GM18498 (cell line): ENCODE measurements at regions not wholly inside any gene's neighbourhood (a gene's known extent, or its start where the extent isn't known, plus 50 kb on each side); places are given as distances from the start of the nearest gene placed in this dataset.

Source experiments
- ATAC-seq: cut with Tn5 transposase; IDR thresholded peaks from one replicate; pipeline ENCODE4 v1.9.1; 2021; ENCODE audit warnings: mild to moderate bottlenecking, moderate library complexity; ENCODE audit not compliant: unreplicated experiment

DNA sequence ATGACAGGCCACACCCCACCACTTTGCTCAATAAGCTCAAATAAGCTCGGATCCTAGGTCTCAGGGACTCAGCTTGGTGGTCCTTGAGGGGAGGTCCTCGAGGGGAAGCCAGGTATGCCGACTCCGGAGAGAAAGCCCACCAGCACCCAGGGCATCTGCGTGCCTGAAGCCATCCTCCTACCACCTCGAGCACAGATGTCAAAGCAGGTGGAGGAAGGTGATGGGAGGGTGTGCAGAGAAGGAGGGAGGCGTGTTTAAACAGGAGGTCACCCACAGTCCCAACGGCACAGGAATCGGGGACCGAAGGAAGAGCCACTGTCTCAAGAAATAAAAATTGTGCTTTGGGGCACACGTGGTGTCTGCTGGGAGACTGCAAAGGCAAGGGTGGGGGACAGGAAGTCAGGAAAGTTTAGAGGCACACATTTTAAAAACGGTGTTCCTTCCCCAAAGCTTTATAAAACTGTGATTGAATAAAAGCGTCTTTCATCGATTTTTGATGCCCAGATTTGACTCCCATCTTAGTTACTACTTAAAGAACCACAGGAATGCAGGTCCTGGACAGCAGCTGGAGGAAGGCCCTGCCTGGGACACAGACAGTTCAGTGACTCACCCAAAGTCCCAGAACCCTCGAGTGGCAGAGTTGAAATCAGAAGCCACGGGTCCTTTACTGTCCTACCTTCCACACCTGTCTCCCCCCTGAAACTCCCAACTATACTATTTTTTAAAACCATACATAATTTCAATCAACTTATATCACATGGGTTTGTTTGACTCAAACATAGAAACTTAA, 221.0 kb upstream of the PDE10A start:
- ATAC-seq = no peak

DNA sequence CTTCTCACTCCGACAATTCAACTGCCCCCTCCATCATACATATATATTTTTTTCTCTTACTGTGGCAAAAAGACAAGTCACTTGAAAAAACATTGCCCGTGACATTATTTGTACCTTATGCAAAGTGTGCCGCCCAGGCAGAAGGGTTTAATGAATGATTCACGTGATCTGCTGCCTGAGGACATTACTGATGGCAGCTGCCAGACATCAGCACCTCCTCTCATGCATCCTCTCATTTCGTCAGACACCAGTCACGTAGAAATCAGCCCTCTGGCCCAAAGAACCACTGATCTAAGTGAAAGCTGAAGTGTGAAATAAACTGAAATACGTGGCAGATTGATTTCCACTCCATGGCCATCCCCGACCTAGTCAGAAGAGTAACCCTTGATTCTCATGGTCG, 218.8 kb upstream of the PDE10A start:
- ATAC-seq = no peak

DNA sequence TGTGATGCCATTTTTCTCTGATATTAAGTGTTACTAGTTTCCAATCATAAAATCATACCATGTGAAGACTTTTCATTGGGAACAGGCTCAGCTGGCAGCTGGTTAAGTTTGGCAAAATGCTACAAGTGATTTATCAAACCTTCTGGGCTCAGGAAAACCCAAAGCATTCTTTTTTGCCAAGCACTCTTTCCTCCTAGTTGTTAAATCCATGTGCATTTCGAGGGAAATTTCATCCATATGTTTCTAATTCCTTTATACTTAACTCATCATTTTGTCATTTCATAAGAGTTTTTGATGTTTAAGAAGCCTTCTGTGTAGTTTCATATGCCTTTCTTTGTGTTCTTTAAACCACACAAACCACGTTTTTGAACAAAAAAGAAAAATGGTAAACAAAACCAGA, 217.6 kb upstream of the PDE10A start:
- ATAC-seq = no peak

DNA sequence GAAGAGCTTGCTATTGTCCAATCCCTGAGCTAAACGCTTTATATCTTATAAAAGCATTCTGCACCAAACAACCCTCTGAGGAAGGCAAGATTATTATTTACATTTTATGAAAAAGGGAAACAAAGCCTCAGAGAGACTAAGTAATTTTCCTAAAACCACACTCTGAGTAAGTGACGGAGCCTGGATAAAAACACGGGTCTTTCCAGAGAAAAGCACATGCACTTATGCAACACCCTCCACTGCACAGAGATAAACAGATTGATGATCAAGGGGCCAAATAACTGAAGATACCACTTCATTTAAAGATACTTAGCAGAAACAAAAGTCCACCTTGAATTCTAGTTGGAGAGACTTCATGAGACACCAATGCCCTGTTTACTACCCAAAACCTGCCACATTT, 214.7 kb upstream of the PDE10A start:
- ATAC-seq = no peak

GRCh38 chr6:165877192-165877591, 214.2 kb upstream of the PDE10A start:
- no peak for ATAC-seq

DNA sequence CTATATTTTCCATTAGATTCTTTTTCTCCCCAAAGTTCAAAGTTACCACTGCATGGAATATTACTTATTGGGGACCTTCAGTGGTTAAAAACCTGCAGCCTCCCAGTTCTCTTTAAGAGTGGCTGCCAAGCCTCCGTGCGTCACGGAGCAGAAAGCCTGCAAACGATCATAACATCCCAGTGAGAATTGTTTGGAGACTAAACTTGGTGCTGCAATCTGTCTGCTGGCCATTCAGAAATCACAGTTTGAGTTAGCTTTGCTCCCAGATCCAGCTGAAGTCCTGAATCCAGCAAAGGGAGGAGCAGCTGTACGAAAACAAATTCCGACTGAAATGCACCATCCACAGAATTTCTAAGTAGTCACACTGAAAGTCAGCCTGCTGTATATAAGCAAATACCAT, 213.5 kb upstream of the PDE10A start:
- no peak for ATAC-seq

GRCh38 chr6:165875946-165876345, 212.9 kb upstream of the PDE10A start:
- ATAC-seq = no peak

DNA sequence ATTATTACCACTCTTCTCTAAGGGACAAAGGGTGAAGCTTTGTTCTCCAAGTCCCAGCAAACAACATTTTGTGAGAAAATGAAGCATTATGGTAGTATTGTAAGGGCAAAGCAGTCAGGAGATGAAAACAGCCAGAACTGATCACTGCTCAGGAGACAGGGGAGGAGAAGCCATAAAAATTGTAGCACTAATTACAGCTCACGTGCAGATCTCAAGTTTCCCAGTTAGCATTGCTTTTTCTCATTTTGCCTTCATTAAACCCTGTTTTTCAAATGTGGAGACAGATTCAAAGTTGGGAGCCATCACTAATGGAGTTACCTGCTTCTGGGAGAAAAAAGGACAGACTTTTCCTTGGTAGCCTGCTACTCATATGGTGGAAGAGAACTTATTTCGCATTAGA, 210.9 kb upstream of the PDE10A start:
- ATAC-seq = no peak

DNA sequence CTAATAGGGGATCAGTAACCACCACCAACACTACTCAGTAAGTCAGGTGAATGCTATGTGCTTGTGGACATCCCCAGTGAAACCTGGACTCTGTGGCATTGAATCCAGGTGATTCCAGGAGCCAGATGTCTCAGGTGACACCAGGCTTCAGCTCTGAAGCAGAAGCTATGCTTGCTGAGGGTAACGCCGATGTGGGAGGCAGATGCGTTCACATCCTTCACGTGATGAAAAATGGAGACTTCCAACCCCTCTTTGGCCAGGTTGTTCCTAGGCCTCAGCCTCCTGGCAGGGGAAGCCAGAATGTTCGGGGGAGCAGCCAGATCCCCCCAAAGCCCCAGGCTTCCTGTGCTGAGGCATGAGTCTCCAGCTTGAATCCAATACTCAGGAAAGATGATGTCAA, 209.8 kb upstream of the PDE10A start:
- no peak for ATAC-seq

DNA sequence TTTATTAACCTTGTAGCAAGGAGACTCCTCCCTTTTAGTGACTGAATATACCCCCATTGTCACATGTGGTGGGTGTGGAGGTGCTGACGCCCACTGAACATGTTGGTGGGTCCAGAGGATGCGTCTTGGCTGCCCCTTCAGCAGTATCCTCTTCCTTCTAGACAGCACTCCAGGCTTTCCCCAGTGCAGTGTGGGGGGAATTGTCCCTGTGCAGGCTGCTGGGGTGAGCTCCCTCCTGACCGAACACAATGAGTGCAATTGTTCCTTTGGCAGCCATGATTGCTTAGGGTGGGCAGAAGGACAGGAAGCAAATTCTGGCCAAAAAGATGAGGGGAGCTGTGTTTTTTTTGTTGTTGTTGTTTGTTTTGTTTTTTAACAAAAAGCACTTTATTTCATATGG, 209.3 kb upstream of the PDE10A start:
- no peak for ATAC-seq

DNA sequence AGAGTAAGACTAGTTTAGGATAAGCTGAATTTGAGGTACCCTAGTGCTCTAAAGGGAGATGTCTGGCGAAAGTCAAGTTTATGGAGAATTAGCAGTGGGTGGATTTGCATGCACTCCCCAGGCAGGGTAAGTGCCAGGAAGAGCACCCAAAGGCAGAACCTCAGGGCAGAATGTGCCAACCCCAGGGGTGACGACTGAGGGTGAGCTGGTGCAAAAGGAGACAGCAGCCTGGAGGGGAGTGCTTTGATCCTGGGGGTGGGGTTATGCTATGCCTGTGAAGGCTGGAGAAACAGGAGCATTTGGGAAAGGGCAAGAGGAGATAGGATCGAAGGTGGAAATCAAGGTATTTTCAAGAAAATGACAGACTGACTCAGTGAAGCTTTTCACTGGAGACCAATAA, 208.5 kb upstream of the PDE10A start:
- no peak for ATAC-seq

DNA sequence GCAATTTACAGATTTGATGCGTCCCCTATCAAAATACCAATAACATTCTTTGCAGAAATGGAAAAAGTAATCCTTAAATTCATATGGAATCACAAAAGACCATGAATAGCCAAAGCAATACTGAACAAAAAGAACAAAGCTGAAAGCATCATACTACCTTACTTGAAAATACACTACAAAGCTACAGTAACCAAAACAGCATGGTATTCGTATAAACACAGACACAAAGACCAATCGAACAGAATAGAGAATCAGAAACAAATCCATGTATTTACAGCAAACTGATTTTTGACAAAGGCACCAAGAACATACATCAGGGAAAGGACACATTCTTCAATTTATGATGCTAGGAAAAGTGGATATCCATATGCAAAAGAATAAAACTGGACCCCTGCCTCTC, 206.5 kb upstream of the PDE10A start:
- no peak for ATAC-seq

DNA sequence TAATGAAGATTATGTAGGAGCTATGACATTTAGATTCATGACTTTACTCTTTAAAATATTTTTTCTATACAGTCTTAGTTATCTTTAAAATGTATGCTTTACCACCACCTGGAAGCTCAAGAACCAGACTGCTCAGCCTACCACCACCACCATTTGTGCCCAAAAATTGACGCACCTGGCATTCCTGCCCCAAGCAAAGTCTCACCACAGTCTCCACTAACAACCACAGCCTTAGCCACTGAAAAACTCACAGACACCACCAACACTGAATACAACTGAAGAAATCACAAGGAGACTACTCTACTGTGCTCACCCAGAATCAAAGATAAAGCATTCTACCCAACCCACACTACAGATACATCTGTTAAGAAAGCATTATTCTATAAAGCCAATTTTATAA, 201.9 kb upstream of the PDE10A start:
- ATAC-seq = no peak

DNA sequence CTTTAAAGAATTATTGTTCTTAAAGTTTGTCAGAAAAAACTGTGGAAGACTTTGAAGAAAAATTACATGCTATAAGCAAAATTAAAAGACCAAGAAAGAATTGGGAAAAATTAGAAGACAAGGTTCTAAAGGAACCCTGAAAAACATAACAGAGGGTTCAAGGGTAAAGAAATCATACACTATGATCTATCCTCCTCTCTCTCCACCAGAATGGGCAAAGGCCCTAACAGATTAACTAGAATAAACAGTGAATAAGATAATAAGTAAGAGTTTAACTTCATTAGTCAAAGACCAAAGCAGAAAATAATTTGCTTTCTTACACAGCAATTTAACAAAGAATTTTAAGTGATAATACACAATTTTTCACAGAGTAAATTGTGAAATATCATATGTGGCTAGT, 201.2 kb upstream of the PDE10A start:
- no peak for ATAC-seq

DNA sequence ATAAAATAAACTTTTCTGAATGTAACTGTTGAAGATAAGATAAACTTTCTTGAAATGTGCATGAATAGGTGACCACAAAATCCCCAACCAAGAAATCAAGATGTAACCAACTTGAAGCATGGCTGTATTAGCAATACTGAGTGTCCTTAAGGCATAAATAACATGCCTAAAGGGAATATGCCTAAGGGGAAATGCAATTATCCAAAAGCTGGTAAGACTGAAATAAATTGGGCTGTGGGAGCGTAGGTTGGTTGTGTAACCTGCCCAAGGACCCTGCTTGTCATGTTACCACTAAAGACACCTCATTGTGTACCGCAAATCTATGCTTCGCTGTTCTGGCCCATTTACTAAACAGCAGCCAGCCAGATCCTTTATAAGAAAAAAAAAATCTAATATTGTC, 200.8 kb upstream of the PDE10A start:
- ATAC-seq = no peak

DNA sequence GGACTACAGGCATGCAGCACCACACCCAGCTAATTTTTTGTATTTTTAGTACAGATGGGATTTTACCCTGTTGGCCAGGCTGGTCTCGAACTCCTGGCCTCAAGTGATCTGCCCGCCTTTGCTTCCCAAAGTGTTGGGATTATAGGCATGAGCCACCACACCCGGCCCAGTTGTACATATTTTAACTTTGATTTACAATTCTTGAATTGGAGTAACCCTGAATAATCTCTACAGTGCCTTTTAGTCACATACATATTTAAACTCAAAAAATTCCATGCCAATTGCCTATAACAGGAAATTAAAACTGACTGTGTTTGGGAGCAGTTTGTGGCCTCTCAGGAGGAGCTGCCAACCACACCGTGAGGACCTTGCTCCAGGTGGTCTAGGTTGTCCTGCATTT, 199.8 kb upstream of the PDE10A start:
- no peak for ATAC-seq

- ATAC-seq = no peak
These were observed 198.2 kb upstream of the PDE10A start for GRCh38 chr6:165861226-165861625.

DNA sequence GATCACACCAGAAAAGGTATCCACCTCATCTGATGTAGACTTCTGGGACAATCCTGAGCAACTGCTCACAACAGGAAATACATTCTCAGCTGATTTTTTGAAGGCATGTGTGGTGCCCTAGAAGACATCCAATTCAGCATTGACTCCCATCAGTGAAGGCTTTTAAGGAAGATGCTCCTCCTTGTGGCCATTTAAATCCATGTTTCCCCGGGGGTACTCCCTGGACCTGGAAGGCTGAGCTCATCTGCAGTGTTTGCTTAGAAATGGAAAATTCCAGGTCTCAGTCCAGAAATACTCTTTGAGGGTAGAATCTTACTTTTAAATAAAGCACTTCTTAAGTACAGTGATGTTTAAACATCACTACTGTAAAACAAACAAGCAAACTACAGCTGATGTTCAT, 195.5 kb upstream of the PDE10A start:
- no peak for ATAC-seq

DNA sequence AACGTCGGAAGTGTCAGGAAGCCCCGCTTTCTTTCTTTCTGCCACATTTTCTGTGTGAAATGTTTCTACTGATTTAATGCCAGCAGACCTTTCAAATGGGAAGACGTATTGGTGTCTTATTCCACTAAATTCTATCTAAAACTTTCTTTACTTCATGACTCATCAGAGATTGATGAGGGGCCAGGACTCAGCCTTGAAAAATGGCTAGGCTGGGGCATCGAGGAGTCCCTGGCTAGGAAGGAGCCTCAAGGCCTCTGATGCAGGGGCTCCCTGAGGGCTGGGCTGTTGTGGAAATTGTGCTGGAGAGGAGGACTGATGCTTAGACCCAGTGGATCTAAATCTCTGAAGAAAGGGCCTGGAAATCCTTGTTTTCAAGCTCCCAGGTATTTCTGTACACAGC, 192.8 kb upstream of the PDE10A start:
- ATAC-seq = no peak

DNA sequence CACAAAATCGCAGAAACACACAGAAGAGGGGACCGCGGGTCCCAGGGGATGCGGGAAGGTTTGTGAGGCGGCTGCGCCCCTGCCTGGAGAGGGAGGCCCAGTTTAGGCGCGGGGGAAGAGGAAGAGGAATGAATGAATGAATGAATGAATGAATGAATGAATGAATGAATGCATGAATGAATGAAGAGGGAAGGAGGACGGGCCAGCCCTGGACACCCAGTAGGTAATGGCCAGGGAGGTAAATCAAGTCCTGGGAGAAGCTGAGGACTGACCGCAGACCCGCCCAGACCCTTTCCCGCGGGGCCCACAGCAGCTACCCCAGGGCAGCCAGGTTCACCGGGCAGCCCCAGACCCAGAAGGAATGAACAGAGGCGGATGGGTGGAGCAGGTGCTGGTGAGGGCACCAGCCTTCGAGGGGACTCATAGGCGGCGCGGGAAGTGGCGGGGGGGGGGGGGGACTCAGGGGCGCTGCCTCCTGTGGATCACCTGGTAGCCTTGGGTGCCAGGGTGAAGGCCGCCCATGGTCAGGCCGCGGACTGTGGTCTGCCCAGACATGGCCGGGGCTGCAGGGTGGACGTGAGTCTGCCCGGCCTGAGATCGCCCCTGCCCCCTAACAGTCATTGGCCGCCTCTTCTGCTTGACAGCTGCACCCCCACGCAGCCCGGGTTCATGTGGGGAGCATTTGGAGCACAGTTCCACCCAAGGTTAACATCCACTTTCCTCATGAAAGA, 192.0 kb upstream of the PDE10A start:
- no peak for ATAC-seq

DNA sequence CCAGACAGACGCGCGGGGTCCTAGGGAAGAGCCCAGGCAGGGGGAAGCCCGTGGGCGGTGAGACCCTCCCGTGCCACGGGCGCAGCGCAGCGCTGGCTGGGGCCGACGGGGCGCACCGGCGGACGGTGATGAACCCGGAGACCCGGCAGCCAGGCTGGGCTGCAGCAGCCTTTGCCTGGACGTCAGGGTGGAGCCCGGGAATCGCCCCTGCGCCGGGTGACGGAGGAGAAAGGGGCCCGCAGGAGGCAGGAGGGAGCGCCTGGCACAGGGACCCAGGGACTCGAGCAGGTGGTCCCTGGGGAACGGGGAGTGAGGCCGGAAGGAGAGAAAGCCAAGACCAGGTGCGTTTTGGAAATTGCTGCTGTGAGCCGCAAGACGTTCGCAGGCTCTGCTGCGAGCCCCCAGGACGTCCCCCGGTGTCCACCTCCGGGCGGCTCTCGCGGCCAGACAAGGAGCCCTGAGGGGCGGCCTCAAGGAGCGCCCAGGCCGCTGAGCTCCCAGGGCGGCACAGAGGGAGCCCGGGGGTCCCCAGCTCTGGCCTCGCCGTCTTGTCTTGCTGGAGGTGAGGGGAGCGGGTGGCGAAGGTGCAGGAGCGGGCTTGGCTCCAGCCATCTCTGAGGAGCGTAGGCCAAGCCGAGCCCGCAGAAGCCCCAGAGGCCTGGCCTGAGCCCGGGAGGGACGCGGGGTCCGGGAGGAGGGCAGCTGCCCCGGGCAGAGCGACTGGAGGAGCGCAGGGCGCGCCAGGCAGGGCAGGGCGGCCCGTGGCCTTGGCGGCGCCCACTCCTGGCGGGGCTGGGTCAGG, 191.2 kb upstream of the PDE10A start:
- no peak for ATAC-seq

- no peak for ATAC-seq
These were observed 189.6 kb upstream of the PDE10A start for GRCh38 chr6:165852676-165853075.
